ENCODE measurements at regions not wholly inside any gene's neighbourhood (a gene's known extent, or its start where the extent isn't known, plus 50 kb on each side); places are given as distances from the start of the nearest gene placed in this dataset.

DNA sequence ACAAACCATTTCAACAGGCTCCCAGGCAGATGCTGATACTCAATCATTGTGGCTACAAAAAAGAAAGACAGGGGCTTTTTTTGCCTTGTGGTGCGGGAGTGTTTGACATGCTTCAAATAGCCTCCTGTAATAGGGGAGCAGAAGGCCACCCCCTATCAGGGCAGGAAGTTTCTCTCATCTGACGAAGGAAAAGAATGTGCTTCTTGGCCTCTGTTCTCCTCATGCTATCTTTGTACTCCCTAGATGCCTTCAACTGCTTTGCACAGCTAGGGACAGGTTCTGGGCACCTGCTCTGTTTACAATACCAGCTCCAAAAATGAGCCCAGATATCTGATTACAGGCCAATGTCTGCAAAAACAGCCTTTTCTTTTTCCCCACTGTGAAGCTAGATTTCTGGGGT lies 391.1 kb downstream of the STIM2 start:
- TF ChIP-seq, protein P1, sequence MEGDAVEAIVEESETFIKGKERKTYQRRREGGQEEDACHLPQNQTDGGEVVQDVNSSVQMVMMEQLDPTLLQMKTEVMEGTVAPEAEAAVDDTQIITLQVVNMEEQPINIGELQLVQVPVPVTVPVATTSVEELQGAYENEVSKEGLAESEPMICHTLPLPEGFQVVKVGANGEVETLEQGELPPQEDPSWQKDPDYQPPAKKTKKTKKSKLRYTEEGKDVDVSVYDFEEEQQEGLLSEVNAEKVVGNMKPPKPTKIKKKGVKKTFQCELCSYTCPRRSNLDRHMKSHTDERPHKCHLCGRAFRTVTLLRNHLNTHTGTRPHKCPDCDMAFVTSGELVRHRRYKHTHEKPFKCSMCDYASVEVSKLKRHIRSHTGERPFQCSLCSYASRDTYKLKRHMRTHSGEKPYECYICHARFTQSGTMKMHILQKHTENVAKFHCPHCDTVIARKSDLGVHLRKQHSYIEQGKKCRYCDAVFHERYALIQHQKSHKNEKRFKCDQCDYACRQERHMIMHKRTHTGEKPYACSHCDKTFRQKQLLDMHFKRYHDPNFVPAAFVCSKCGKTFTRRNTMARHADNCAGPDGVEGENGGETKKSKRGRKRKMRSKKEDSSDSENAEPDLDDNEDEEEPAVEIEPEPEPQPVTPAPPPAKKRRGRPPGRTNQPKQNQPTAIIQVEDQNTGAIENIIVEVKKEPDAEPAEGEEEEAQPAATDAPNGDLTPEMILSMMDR (IDR thresholded peaks at IDR 0.05): no peak
- no peak for TF ChIP-seq POLR2A (IDR thresholded peaks at IDR 0.05)

All from heart left ventricle (tissue), 13 donors.